GM18511 (cell line): ENCODE measurements at regions not wholly inside any gene's neighbourhood (a gene's known extent, or its start where the extent isn't known, plus 50 kb on each side); places are given as distances from the start of the nearest gene placed in this dataset.
A peak's percentile ranks its signal among the peaks of the same experiment; 100 is the strongest.
"Not testable (repeated sequence)": the region's sequence is repeated elsewhere in the genome, so short reads cannot be mapped to it uniquely, and the experiment has no call there.

Source experiments
- ATAC-seq: cut with Tn5 transposase; IDR thresholded peaks from one replicate; pipeline ENCODE4 v1.9.1; 2021; ENCODE audit warnings: mild to moderate bottlenecking, moderate library complexity; ENCODE audit not compliant: unreplicated experiment

- no peak for ATAC-seq
Observed at GRCh38 chr14:22315336-22315735, 273.7 kb downstream of the DAD1 start.

- peak; percentile 92 for ATAC-seq
Observed at GRCh38 chr14:22314183-22314820, 274.7 kb downstream of the DAD1 start.

- ATAC-seq, result no peak
Observed at GRCh38 chr14:22313172-22313801, 275.7 kb downstream of the DAD1 start.

- ATAC-seq, result no peak
Observed at GRCh38 chr14:22311636-22312035, 277.4 kb downstream of the DAD1 start.

GRCh38 chr14:22305607-22306006, 283.4 kb downstream of the DAD1 start:
- ATAC-seq, result no peak

GRCh38 chr14:22304326-22304725, 284.7 kb downstream of the DAD1 start:
- no peak for ATAC-seq

GRCh38 chr14:22303589-22304195, 285.3 kb downstream of the DAD1 start:
- no peak for ATAC-seq

- ATAC-seq, result no peak
Observed at GRCh38 chr14:22300646-22301045, 288.4 kb downstream of the DAD1 start.

GRCh38 chr14:22297376-22297775, 291.6 kb downstream of the DAD1 start:
- ATAC-seq, result no peak

- ATAC-seq, result no peak
Observed at GRCh38 chr14:22296722-22297121, 292.3 kb downstream of the DAD1 start.

- no peak for ATAC-seq
Observed at GRCh38 chr14:22296088-22296487, 292.9 kb downstream of the DAD1 start.

- ATAC-seq, result no peak
Observed at GRCh38 chr14:22291406-22291805, 297.6 kb downstream of the DAD1 start.

- ATAC-seq, result no peak
Observed at GRCh38 chr14:22289570-22289969, 299.5 kb downstream of the DAD1 start.

GRCh38 chr14:22285991-22286390, 303.0 kb downstream of the DAD1 start:
- ATAC-seq, result no peak

- peak; percentile 50 for ATAC-seq
Observed at GRCh38 chr14:22282949-22283348, 306.1 kb downstream of the DAD1 start.

- ATAC-seq, result peak; percentile 68
Observed at GRCh38 chr14:22282417-22282816, 306.6 kb downstream of the DAD1 start.

- ATAC-seq, result not testable (repeated sequence)
Observed at GRCh38 chr14:22281447-22281874, 307.6 kb downstream of the DAD1 start.

- ATAC-seq, result no peak
Observed at GRCh38 chr14:22280497-22281316, 308.3 kb downstream of the DAD1 start.

- no peak for ATAC-seq
Observed at GRCh38 chr14:22276913-22277816, 311.9 kb downstream of the DAD1 start.
